ENCODE measurements at regions not wholly inside any gene's neighbourhood (a gene's known extent, or its start where the extent isn't known, plus 50 kb on each side); places are given as distances from the start of the nearest gene placed in this dataset.

- POLR2A ChIA-PET (ENCODE audit: low non-redundant PET) = no interaction called here
- H3K9me3 ChIP-seq (ENCODE audit: low read depth, low read length, poor library complexity, severe bottlenecking) = no peaks in the 10 kb centered on the region
- no peak overlapping the region for H3K4me3 ChIP-seq (ENCODE audit: low read depth, low read length, poor library complexity, severe bottlenecking)
- H3K27ac ChIP-seq (ENCODE audit: low read depth, low read length, poor library complexity, severe bottlenecking) = no peak overlapping the region
- intact Hi-C loops (cut with micrococcal nuclease; ENCODE audit: unreplicated experiment) = no loop called here
- no TSS peak for BruUV-seq (replicated peaks)
- no peaks in the 10 kb centered on the region for H3K27me3 ChIP-seq (replicated peaks; ENCODE audit: insufficient read depth, low read depth, low read length, poor library complexity)
- H3K4me1 ChIP-seq (ENCODE audit: insufficient read depth, low read length, poor library complexity, severe bottlenecking) = no peaks in the 10 kb centered on the region
- CTCF ChIA-PET = no interaction called here
- TF ChIP-seq CTCF (conservative IDR thresholded peaks at IDR 0.05; ENCODE audit: low read depth, low read length) = no peak
- H3K36me3 ChIP-seq (ENCODE audit: insufficient read depth, low read length, poor library complexity, severe bottlenecking) = no peaks in the 10 kb centered on the region
- no peak for DNase-seq (ENCODE audit: low spot score)
Measured at GRCh38 chr5:124477577-124477976, 268.9 kb downstream of the ZNF608 start.

GRCh38 chr5:124477062-124477461 lies 269.4 kb downstream of the ZNF608 start:
- DNase-seq (ENCODE audit: low spot score) = no peak
- Histone ChIP-seq H3K4me3 (ENCODE audit: low read depth, low read length, poor library complexity, severe bottlenecking) (no peak overlapping the region), H3K27me3 (replicated peaks; ENCODE audit: insufficient read depth, low read depth, low read length, poor library complexity) (no peaks in the 10 kb centered on the region), H3K4me1 (ENCODE audit: insufficient read depth, low read length, poor library complexity, severe bottlenecking) (no peaks in the 10 kb centered on the region), H3K27ac (ENCODE audit: low read depth, low read length, poor library complexity, severe bottlenecking) (no peak overlapping the region), H3K36me3 (ENCODE audit: insufficient read depth, low read length, poor library complexity, severe bottlenecking) (no peaks in the 10 kb centered on the region), H3K9me3 (ENCODE audit: low read depth, low read length, poor library complexity, severe bottlenecking) (no peaks in the 10 kb centered on the region)
- TF ChIP-seq CTCF (conservative IDR thresholded peaks at IDR 0.05; ENCODE audit: low read depth, low read length) = no peak
- no peak for TF ChIP-seq EZH2 (IDR thresholded peaks at IDR 0.05; ENCODE audit: borderline replicate concordance, low read depth, low read length, poor library complexity, severe bottlenecking)
- POLR2A ChIA-PET (ENCODE audit: low non-redundant PET) = interaction anchor here (0.6 kb wide), 1 partner anchor 1526 kb away, joined by 6 read pairs; no protein-coding TSS in a partner anchor
- intact Hi-C loops (cut with micrococcal nuclease; ENCODE audit: unreplicated experiment) = no loop called here
- no TSS peak for BruUV-seq (replicated peaks)
- CTCF ChIA-PET = no interaction called here

GRCh38 chr5:124474528-124475215 lies 271.8 kb downstream of the ZNF608 start:
- BruUV-seq (replicated peaks) = no TSS peak
- Histone ChIP-seq H3K27ac (ENCODE audit: low read depth, low read length, poor library complexity, severe bottlenecking) (no peak overlapping the region), H3K36me3 (ENCODE audit: insufficient read depth, low read length, poor library complexity, severe bottlenecking) (no peaks in the 10 kb centered on the region), H3K9me3 (ENCODE audit: low read depth, low read length, poor library complexity, severe bottlenecking) (no peaks in the 10 kb centered on the region), H3K4me3 (ENCODE audit: low read depth, low read length, poor library complexity, severe bottlenecking) (no peak overlapping the region), H3K27me3 (replicated peaks; ENCODE audit: insufficient read depth, low read depth, low read length, poor library complexity) (no peaks in the 10 kb centered on the region), H3K4me1 (ENCODE audit: insufficient read depth, low read length, poor library complexity, severe bottlenecking) (no peaks in the 10 kb centered on the region)
- ChIA-PET POLR2A (ENCODE audit: low non-redundant PET) (no interaction called here), CTCF (no interaction called here)
- no peak for DNase-seq (ENCODE audit: low spot score)
- intact Hi-C loops (cut with micrococcal nuclease; ENCODE audit: unreplicated experiment) = no loop called here
- TF ChIP-seq CTCF (conservative IDR thresholded peaks at IDR 0.05; ENCODE audit: low read depth, low read length) (no peak), EZH2 (IDR thresholded peaks at IDR 0.05; ENCODE audit: borderline replicate concordance, low read depth, low read length, poor library complexity, severe bottlenecking) (no peak)
